Skin of body (tissue), 1 donor: ENCODE measurements at regions not wholly inside any gene's neighbourhood (a gene's known extent, or its start where the extent isn't known, plus 50 kb on each side); places are given as distances from the start of the nearest gene placed in this dataset.

Experiments used
- DNase-seq: peaks from one replicate; lab custom pipeline; 2025; lab: John Stamatoyannopoulos, UW

- no peak for DNase-seq
These were observed 1343.2 kb upstream of the LRRTM1 start for GRCh38 chr2:81647715-81648230.

GRCh38 chr2:81645745-81646301, 1341.3 kb upstream of the LRRTM1 start:
- no peak for DNase-seq

DNA sequence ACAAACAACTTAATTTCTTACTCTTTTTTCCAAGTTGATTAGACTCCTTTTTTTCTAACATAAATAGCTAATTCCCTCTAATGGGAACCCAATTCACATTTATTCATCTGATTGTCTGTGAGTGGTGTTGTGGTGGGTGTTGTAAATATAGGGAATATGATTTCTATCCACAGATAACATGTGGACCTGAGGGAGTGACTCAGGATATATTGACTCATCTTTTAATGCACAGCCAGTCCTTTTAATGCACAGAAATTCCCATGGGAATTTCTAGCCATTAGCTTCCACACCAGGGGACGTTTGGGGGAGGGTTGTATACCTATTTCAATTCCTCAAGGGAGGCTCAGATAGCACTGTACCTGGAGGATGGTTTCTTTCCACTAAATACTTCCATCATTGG, 1339.6 kb upstream of the LRRTM1 start:
- no peak for DNase-seq

DNA sequence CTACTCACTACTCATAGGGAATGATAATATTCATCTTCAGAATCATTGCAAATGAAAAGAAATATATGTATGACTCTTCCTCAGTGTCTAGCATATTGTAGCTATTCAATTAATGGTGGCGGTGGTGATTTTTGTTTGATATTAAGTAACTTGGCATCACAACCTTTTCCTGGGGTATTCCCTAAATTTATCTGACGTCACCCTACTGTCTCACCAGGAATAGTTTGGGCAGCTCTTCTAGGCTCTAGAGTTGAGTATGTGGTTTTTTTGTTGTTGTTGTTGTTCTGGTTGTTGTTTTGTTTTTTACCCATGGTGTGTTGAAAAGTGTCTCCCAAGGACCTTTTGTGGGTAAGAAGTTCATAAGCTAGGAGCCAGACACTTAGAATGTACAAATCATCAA, 1320.3 kb upstream of the LRRTM1 start:
- DNase-seq: no peak

DNA sequence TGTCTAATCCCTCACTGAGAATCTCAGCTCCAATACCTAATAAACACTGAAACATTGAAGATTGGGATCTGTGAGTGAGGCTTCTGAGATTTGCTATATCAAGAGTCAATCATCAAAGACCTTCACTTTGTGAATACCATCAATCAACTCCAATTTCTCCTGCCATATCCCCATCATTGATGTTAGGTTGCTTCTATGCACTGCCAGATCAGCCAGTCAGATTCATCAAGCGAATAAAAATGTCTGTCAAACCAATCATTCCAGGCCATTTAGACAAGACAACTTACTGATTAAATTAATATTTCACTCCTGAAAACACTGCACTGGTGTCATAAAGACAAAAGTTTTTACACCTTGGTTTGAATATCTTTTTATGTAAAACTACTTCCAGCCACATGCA, 1295.5 kb upstream of the LRRTM1 start:
- DNase-seq: no peak

DNA sequence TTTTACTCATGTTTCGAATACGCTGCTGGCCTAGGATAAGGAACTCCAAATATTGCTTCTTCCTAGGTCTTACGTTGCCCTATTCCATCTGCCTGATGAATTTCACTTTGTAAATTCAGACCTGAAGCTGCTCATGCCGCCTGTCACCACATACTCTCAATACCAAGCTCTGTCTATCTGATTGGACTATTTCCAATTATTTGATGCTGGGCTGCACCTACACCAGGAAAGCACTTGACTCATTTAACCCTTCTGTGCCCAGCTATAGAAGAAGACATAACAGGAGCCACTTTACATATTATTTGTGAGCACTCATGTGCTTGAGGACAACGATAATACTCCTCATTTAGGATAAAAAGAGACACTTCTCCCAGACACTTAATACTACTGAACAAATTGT, 1293.9 kb upstream of the LRRTM1 start:
- DNase-seq: no peak

DNA sequence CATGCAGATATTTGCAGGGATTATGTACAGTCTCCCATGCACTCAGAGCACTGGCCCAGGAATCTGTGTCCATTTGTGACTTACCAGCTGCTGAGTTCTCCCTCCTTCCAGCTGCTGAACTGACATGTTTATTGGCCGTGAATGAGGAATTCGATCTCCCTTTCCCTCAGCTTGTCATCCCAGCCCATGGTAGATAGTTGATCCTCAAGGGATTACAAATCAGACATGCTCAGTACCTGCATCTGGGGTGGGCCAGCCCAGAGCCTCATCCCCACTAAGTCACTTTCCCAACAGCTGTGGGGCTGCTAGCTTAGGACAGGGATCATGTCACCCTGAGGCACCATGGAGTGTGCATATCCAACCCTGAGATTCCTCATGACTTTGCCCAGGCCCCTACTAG, 1284.9 kb upstream of the LRRTM1 start:
- DNase-seq: no peak

DNA sequence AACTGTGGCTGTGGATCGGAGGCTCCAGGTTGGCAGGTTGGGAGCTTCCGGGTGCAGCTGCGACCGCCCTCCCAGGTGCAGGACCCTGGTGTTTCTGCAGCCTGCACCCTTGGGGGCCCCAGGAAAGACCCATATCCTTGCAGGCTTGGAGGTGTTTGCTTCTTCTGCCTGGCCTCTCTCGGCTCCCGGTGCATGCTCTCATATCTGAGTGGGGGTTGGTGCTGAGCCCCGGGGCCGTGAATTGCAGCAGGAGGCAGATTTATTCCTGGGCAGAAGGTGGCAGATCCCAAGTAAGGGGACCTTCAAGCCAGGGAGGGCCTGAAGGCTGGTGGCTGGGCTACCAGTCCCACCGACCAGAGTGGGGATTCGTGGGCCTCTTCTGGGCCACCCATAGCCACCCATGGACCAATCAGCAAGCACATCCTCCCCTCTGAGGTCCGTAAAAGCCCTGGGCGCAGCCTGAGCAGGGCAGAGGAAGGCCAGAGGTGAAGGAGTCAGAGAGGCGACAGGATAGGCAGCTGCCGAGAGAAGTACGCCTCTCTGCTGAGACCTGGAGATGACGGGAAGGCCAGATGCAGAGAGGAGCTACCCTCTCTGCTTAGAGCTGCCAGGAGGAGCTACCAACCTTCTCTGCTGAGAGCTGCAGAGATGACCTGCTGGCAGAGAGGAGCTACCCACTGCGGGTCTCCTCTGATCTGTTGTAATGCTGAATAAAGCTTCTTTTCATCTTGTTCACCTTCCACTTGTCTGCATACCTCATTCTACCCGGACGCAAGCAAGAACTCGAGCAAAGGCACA, 1279.0 kb upstream of the LRRTM1 start:
- DNase-seq: no peak

DNA sequence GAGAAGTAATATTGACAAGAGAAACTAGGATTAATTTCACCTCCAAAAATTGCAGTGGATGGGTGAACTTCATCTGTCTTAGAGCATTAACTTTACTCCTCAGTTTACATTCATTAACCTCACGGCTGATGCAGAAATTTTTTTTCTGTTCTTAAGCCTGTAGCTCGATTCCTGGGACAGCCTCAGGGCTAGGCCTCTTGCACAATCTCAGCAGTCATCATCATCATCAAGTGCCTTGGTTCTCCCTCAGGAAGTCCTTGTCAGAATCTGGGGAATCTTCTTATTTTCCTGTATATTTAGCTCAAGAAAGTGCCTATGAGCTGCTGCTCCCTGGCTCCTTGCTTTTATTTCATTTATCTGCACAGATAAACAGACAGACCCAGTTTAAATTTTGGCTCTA, 1272.2 kb upstream of the LRRTM1 start:
- no peak for DNase-seq

DNA sequence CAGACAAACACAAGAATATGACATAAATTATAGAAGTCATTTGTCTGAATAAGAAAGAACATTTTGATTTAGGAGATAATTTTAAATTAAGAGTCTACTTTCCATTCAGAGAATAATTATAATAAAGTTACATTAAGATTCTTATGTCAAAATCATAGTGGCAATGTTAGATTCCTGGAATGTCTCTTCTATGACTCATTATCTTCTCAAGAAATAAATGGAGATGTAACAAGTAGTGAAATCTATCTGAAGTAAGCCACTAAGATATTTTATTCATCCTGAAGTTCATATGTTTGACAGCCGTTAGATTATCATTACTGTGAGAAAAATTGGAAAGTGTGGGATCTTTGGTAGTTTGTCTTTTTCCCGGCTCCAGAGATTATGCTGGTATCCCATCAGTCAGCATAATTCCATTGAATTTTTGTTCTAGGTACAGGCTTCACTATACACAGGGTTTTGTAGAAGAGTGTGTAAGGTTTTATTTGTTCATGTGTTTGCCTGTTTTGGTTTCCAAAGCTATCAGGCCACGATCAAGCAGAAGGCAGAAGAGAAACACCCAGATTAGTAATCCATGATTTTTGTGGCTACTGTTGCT, 1246.6 kb upstream of the LRRTM1 start:
- DNase-seq: no peak

GRCh38 chr2:81550277-81550676, 1245.7 kb upstream of the LRRTM1 start:
- no peak for DNase-seq

DNA sequence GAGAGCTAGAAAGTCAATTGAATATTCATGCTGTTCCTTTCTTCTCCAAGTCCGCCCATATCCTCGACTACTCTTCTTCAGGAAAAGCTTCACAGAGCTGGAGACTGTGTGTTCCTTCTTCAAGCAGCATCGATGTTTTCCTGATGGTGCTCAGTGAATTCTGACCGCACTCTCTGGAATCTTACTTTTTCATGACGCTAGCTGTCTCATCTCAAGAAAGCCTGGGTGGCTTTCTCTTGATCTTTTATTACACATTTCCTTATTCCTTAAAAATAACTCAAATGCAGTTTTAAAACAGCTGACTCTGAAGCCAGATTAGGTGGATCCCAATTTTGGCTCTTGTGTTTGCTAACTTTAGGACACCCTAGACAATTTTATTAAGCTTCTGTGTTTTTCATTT, 1245.1 kb upstream of the LRRTM1 start:
- no peak for DNase-seq

DNA sequence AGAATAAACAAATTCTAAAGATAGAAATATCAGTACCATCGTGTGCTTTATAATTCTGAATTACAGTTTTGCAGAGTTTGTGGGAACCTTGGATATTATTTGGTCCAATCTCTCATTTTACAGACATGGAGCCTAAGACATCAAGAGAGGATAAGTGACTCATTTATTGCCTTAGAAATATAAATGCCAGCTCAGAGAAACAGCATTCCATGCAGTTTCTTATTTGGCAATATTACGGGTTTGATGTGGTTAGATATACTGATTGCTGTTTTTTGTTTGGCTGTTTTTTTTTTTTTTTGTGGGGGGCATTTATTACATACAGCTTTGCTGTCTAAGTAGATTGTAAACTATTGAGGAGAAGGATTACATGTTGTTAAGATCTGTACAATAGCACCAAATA, 1241.1 kb upstream of the LRRTM1 start:
- DNase-seq: no peak

DNA sequence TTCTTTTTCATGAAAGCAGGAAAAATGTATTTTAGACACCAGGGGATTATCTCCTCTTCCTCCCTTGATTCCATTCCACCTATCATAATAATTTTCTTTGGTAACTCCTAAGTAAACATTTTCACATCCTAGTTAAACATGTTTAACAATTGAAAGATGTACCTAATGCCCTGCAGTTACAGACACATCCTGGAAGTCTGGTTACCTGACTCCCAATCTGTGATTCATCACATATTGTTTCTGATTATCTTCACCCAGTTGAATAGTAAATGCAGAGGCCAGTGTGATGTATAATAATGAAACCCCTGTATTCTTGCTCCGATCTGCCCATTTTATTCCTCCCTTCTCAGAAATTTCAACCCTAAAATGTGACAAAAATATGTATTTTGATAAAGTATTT, 1237.6 kb upstream of the LRRTM1 start:
- DNase-seq: no peak

GRCh38 chr2:81529944-81530343, 1225.4 kb upstream of the LRRTM1 start:
- DNase-seq: no peak

- no peak for DNase-seq
These were observed 1224.4 kb upstream of the LRRTM1 start for GRCh38 chr2:81528852-81529480.

- no peak for DNase-seq
These were observed 1218.8 kb upstream of the LRRTM1 start for GRCh38 chr2:81523344-81523743.

DNA sequence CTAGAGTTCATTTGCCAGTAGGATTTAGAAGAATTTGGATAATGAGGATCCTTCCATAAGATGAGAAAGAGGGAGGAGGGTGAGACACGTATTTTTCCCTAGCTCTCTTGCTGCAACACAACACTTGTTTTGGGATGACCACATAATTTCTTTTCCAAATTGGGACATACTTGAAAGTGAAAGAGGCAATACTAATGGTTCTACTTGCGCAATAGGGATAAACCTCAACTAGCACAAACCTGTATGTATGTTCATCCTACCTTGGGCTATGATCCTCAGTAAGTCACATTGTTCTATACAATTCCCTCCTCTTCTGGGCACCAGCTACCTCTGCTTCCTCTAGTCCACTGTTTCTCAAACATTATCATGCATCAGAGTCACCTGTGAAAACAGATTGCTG, 1208.8 kb upstream of the LRRTM1 start:
- DNase-seq: no peak

DNA sequence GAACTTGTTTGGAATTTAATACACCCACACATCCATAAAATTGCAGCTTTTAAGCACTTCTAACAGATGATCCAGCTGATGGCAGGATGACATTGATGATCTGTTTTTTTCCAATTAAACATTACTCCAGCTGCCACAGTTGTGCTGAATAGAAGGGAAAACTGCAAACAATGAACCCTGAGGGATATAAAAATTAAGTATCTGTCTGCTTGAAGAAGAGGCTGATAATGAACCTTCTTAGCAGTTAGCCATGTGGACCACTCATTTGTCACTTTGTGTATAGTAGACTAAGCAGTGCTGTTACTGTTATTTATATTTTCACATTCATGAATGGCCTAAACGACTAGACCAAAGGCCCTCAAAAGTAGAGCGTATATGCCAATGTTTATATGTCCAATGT, 1201.0 kb upstream of the LRRTM1 start:
- no peak for DNase-seq

- no peak for DNase-seq
These were observed 1191.0 kb upstream of the LRRTM1 start for GRCh38 chr2:81495556-81495955.

GRCh38 chr2:81483254-81483653, 1178.7 kb upstream of the LRRTM1 start:
- no peak for DNase-seq

GRCh38 chr2:81481994-81482368, 1177.4 kb upstream of the LRRTM1 start:
- no peak for DNase-seq
